ENCODE measurements at regions not wholly inside any gene's neighbourhood (a gene's known extent, or its start where the extent isn't known, plus 50 kb on each side); places are given as distances from the start of the nearest gene placed in this dataset.

DNA sequence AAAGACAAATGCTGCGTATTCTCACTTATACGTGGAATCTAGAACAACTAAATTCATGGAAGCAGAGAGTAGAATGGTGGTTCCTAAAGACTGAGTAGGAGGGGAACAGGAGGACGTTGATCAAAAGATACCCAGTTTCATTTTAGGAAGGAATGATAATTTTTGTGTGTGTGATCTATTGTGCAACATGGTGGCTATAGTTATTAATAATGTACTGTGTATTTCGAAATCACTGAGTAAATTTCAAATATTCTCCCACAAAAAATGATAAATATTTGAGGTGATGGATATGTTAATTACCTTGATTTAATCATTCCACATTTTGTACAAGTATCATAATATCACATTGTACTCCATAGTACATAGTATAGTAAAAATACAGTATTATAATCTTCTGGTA is 187.5 kb downstream of the MOXD1 start:
- H3K27me3 ChIP-seq (ENCODE audit: control insufficient read depth in 2 of 2, insufficient read depth in 2 of 2, low read length in 2 of 2) = no peaks in the 10 kb centered on the region
- H3K36me3 ChIP-seq (replicated peaks in 1 of 2; ENCODE audit: control insufficient read depth in 1 of 2, insufficient read depth in 2 of 2, low read length in 2 of 2) = no peaks in the 10 kb centered on the region
- H3K4me3 Mint-ChIP-seq = no peak overlapping the region
- H3K9me3 ChIP-seq (replicated peaks in 1 of 2; ENCODE audit: control insufficient read depth in 1 of 2, insufficient read depth in 1 of 2, low read length in 2 of 2) = peaks cover 0 to 8% of the 10 kb centered on the region in 2 donors
- no peak overlapping the region for H3K27ac ChIP-seq (ENCODE audit: low read depth in 1 of 2, low read length in 2 of 2)
- H3K27me3 Mint-ChIP-seq (ENCODE audit: low read depth in 3 of 3) = peaks cover 2 to 4% (median 3%) of the 10 kb centered on the region in 3 donors
- H3K4me1 ChIP-seq (ENCODE audit: control insufficient read depth in 1 of 2, insufficient read depth in 2 of 2, low read length in 2 of 2) = no peaks in the 10 kb centered on the region
- H3K9ac ChIP-seq (ENCODE audit: insufficient read depth, low read length, poor library complexity, severe bottlenecking) = no peak overlapping the region
- H3K4me2 ChIP-seq (replicated peaks; ENCODE audit: extremely low read depth, low read length, poor library complexity, severe bottlenecking) = no peak overlapping the region
- TF ChIP-seq, protein P1, sequence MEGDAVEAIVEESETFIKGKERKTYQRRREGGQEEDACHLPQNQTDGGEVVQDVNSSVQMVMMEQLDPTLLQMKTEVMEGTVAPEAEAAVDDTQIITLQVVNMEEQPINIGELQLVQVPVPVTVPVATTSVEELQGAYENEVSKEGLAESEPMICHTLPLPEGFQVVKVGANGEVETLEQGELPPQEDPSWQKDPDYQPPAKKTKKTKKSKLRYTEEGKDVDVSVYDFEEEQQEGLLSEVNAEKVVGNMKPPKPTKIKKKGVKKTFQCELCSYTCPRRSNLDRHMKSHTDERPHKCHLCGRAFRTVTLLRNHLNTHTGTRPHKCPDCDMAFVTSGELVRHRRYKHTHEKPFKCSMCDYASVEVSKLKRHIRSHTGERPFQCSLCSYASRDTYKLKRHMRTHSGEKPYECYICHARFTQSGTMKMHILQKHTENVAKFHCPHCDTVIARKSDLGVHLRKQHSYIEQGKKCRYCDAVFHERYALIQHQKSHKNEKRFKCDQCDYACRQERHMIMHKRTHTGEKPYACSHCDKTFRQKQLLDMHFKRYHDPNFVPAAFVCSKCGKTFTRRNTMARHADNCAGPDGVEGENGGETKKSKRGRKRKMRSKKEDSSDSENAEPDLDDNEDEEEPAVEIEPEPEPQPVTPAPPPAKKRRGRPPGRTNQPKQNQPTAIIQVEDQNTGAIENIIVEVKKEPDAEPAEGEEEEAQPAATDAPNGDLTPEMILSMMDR (IDR thresholded peaks at IDR 0.05) = no peak
- H3K4me3 ChIP-seq (replicated peaks in 1 of 3; ENCODE audit: low read depth in 2 of 3, low read length in 3 of 3) = no peak overlapping the region
- no peaks in the 10 kb centered on the region for H3K79me2 ChIP-seq (ENCODE audit: insufficient read depth, low read length)
- intact Hi-C loops (cut with micrococcal nuclease) = no loop called here
- no peaks in the 10 kb centered on the region for H4K20me1 ChIP-seq (ENCODE audit: insufficient read depth, low read length)
- no peaks in the 10 kb centered on the region for H3K36me3 Mint-ChIP-seq
- H3K4me1 Mint-ChIP-seq = no peaks in the 10 kb centered on the region
- no peak overlapping the region for H3K27ac Mint-ChIP-seq
- DNase-seq = no peak
- no peak overlapping the region for H2AFZ ChIP-seq (ENCODE audit: insufficient read depth, low read depth, low read length, poor library complexity, severe bottlenecking)
- WGBS (ENCODE audit: insufficient coverage) = no CpG with 5 or more reads among the region's 4 CpGs
- peaks cover 0 to 11% (median 3%) of the 10 kb centered on the region in 7 donors for H3K9me3 Mint-ChIP-seq

DNA sequence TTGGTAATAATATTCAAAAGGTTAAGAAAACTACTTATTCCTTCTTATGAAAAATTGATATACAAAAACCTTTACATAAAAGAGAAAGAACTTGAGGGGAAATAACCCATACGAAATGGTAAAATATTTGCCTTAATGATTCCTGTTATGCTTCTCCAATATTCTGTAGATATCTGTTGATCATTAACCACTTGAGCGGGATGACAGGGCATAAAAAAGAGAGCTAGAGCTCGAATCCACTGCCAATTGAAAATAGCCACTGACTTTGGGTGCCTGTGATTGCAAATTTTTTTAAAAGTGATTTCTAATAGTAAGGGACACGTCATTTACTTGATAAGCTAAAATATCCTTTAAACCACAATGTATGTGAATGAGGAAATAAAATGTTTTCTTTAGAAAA is 188.1 kb downstream of the MOXD1 start:
- Histone ChIP-seq H3K4me3 (replicated peaks in 1 of 3; ENCODE audit: low read depth in 2 of 3, low read length in 3 of 3) (no peak overlapping the region), H3K27ac (ENCODE audit: low read depth in 1 of 2, low read length in 2 of 2) (no peak overlapping the region), H2AFZ (ENCODE audit: insufficient read depth, low read depth, low read length, poor library complexity, severe bottlenecking) (no peak overlapping the region), H3K79me2 (ENCODE audit: insufficient read depth, low read length) (no peaks in the 10 kb centered on the region), H3K4me2 (replicated peaks; ENCODE audit: extremely low read depth, low read length, poor library complexity, severe bottlenecking) (no peak overlapping the region), H3K4me1 (ENCODE audit: control insufficient read depth in 1 of 2, insufficient read depth in 2 of 2, low read length in 2 of 2) (no peaks in the 10 kb centered on the region), H3K9ac (ENCODE audit: insufficient read depth, low read length, poor library complexity, severe bottlenecking) (no peak overlapping the region), H3K36me3 (replicated peaks in 1 of 2; ENCODE audit: control insufficient read depth in 1 of 2, insufficient read depth in 2 of 2, low read length in 2 of 2) (no peaks in the 10 kb centered on the region), H3K27me3 (ENCODE audit: control insufficient read depth in 2 of 2, insufficient read depth in 2 of 2, low read length in 2 of 2) (no peaks in the 10 kb centered on the region), H4K20me1 (ENCODE audit: insufficient read depth, low read length) (no peaks in the 10 kb centered on the region), H3K9me3 (replicated peaks in 1 of 2; ENCODE audit: control insufficient read depth in 1 of 2, insufficient read depth in 1 of 2, low read length in 2 of 2) (peaks cover 0 to 8% of the 10 kb centered on the region in 2 donors)
- H3K36me3 Mint-ChIP-seq = no peaks in the 10 kb centered on the region
- peaks cover 2 to 3% (median 2%) of the 10 kb centered on the region in 3 donors for H3K27me3 Mint-ChIP-seq (ENCODE audit: low read depth in 3 of 3)
- no peak overlapping the region for H3K27ac Mint-ChIP-seq
- peaks cover 0 to 11% (median 3%) of the 10 kb centered on the region in 7 donors for H3K9me3 Mint-ChIP-seq
- WGBS (ENCODE audit: insufficient coverage) = no CpG with 5 or more reads among the region's 4 CpGs
- no peak for DNase-seq
- H3K4me3 Mint-ChIP-seq = no peak overlapping the region
- intact Hi-C loops (cut with micrococcal nuclease) = no loop called here
- no peaks in the 10 kb centered on the region for H3K4me1 Mint-ChIP-seq
- TF ChIP-seq, protein P1 (IDR thresholded peaks at IDR 0.05) = no peak

All from CD14-positive monocyte (primary cell).